ENCODE measurements at regions not wholly inside any gene's neighbourhood (a gene's known extent, or its start where the extent isn't known, plus 50 kb on each side); places are given as distances from the start of the nearest gene placed in this dataset.

DNA sequence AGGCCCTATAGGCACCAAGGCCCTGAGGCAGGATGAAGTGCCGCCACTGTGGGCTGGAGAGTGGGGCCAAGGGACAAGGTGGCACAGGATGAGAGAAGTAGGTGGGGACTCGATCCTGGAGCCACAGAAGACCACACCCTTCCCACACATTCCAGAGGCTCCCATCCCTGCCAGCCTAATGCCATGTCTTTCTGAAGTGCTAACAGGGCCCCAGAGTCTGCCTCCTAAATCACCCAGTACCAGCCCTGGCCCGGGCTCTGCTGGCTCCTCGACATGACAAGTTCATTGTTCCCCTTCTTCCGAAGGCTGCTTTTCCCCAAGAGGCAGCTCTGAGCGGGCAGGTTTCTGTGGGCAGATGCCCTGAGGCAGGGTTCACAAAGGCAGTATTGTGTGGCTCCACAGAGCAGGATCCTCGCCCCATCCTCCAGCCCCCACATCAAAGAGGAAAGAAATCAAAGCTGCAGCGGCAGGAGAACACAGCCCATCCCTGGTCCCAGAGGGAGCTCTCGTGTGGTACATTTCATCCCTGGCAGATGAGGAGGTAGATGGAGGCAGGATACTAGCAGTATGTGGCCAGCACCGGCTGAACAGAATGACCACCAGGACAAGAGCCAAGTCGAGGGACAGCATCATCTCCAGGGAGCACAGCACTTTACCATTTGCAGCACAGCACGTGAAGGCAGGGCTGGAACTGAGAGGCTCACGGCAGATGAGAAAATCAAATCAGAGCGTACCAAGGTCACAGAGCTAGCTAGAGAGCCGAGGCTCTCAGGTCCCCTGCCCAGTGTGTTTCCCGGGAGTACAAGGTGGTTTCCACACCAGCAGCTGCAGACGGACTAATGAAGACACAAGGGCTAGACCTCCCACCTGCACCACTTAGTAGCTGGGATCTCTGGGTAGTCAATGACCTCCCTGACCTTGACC is 64.8 kb downstream of the SYF2 start:
- TF ChIP-seq EZH2 (IDR thresholded peaks at IDR 0.05; ENCODE audit: borderline replicate concordance, insufficient read depth, low read length, poor library complexity, severe bottlenecking) (no peak), TAF1 (IDR thresholded peaks at IDR 0.05; ENCODE audit: low read depth) (no peak)
- TF ChIP-seq, protein P1, sequence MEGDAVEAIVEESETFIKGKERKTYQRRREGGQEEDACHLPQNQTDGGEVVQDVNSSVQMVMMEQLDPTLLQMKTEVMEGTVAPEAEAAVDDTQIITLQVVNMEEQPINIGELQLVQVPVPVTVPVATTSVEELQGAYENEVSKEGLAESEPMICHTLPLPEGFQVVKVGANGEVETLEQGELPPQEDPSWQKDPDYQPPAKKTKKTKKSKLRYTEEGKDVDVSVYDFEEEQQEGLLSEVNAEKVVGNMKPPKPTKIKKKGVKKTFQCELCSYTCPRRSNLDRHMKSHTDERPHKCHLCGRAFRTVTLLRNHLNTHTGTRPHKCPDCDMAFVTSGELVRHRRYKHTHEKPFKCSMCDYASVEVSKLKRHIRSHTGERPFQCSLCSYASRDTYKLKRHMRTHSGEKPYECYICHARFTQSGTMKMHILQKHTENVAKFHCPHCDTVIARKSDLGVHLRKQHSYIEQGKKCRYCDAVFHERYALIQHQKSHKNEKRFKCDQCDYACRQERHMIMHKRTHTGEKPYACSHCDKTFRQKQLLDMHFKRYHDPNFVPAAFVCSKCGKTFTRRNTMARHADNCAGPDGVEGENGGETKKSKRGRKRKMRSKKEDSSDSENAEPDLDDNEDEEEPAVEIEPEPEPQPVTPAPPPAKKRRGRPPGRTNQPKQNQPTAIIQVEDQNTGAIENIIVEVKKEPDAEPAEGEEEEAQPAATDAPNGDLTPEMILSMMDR (IDR thresholded peaks at IDR 0.05; ENCODE audit: poor library complexity, severe bottlenecking): no peak
